CD1c-positive myeloid dendritic cell (primary cell): ENCODE measurements at regions not wholly inside any gene's neighbourhood (a gene's known extent, or its start where the extent isn't known, plus 50 kb on each side); places are given as distances from the start of the nearest gene placed in this dataset.
"Not testable (repeated sequence)": the region's sequence is repeated elsewhere in the genome, so short reads cannot be mapped to it uniquely, and the experiment has no call there.

Experiments used
- DNase-seq: peaks from one replicate; pipeline ENCODE4 v3.0.0-alpha.2; 2016; ENCODE audit errors: extremely low spot score

GRCh38 chr2:215537611-215538010 is 101.7 kb upstream of the FN1 start:
- DNase-seq, result no peak

GRCh38 chr2:215536510-215536909 is 100.6 kb upstream of the FN1 start:
- DNase-seq, result no peak

- no peak for DNase-seq
These were observed 99.9 kb upstream of the FN1 start for GRCh38 chr2:215535741-215536140.

GRCh38 chr2:215535125-215535668 is 99.3 kb upstream of the FN1 start:
- DNase-seq, result no peak

GRCh38 chr2:215533716-215534115 is 97.8 kb upstream of the FN1 start:
- DNase-seq, result not testable (repeated sequence)

- DNase-seq, result peak; percentile 40
These were observed 97.0 kb upstream of the FN1 start for GRCh38 chr2:215532844-215533243.

GRCh38 chr2:215531284-215531683 is 95.4 kb upstream of the FN1 start:
- no peak for DNase-seq

GRCh38 chr2:215530191-215530968 is 94.5 kb upstream of the FN1 start:
- DNase-seq, result no peak

- DNase-seq, result no peak
These were observed 93.4 kb upstream of the FN1 start for GRCh38 chr2:215529271-215529670.

GRCh38 chr2:215528555-215528954 is 92.7 kb upstream of the FN1 start:
- DNase-seq, result no peak

GRCh38 chr2:215527736-215528135 is 91.9 kb upstream of the FN1 start:
- DNase-seq, result no peak

- no peak for DNase-seq
These were observed 90.5 kb upstream of the FN1 start for GRCh38 chr2:215526341-215526740.

- DNase-seq, result no peak
These were observed 86.4 kb upstream of the FN1 start for GRCh38 chr2:215522237-215522636.

- DNase-seq, result no peak
These were observed 85.2 kb upstream of the FN1 start for GRCh38 chr2:215521031-215521430.

- DNase-seq, result no peak
These were observed 81.5 kb upstream of the FN1 start for GRCh38 chr2:215517391-215517790.

GRCh38 chr2:215514516-215514915 is 78.6 kb upstream of the FN1 start:
- DNase-seq, result no peak

GRCh38 chr2:215511454-215512346 is 75.8 kb upstream of the FN1 start:
- no peak for DNase-seq

GRCh38 chr2:215507836-215508235 is 72.0 kb upstream of the FN1 start:
- no peak for DNase-seq

- peak; percentile 45 for DNase-seq
These were observed 71.3 kb upstream of the FN1 start for GRCh38 chr2:215507136-215507535.

- no peak for DNase-seq
These were observed 70.7 kb upstream of the FN1 start for GRCh38 chr2:215506604-215506990.

- DNase-seq, result peak; percentile 62
These were observed 69.3 kb upstream of the FN1 start for GRCh38 chr2:215505044-215505786.

- no peak for DNase-seq
These were observed 68.7 kb upstream of the FN1 start for GRCh38 chr2:215504547-215504946.
